NT2/D1 (cell line): ENCODE measurements at regions not wholly inside any gene's neighbourhood (a gene's known extent, or its start where the extent isn't known, plus 50 kb on each side); places are given as distances from the start of the nearest gene placed in this dataset.

Experiments
- DNase-seq: peaks from one replicate; pipeline ENCODE4 v3.0.0-alpha.2; 2011; ENCODE audit warnings: low read depth, low spot score
- H3K27me3 ChIP-seq: 2 replicates; pipeline ENCODE4 v1.6.0; 2011; ENCODE audit warnings: mild to moderate bottlenecking; ENCODE audit not compliant: insufficient read length, insufficient read depth
- H3K36me3 ChIP-seq: 2 replicates; pipeline ENCODE4 v1.6.1; 2011; ENCODE audit warnings: mild to moderate bottlenecking, low read length, mixed read lengths; ENCODE audit not compliant: insufficient read depth, insufficient read length
- H3K4me1 ChIP-seq: 2 replicates; pipeline ENCODE4 v1.5.1; 2011; ENCODE audit not compliant: insufficient read depth, insufficient read length
- H3K4me3 ChIP-seq: 2 replicates; pipeline ENCODE4 v1.5.1; 2011; ENCODE audit warnings: low read depth; ENCODE audit not compliant: insufficient read length
- H3K9ac ChIP-seq: 2 replicates; pipeline ENCODE4 v1.6.0; 2011; ENCODE audit warnings: low read depth; ENCODE audit not compliant: insufficient read length
- H3K9me3 ChIP-seq: 2 replicates; pipeline ENCODE4 v1.5.1; 2011; ENCODE audit warnings: mild to moderate bottlenecking, low read length; ENCODE audit not compliant: insufficient read depth
- SUZ12 ChIP-seq: IDR thresholded peaks from 2 replicates; pipeline ENCODE4 v1.6.1; 2011; ENCODE audit not compliant: insufficient read length, insufficient read depth; ENCODE audit errors: extremely low read depth
- YY1 ChIP-seq: IDR thresholded peaks from 2 replicates; pipeline ENCODE4 v1.6.1; 2011; ENCODE audit not compliant: insufficient read length, insufficient read depth
- ZNF274 ChIP-seq: IDR thresholded peaks from 2 replicates; pipeline ENCODE4 v1.6.1; 2011; ENCODE audit warnings: mild to moderate bottlenecking, low read depth, low read length

DNA sequence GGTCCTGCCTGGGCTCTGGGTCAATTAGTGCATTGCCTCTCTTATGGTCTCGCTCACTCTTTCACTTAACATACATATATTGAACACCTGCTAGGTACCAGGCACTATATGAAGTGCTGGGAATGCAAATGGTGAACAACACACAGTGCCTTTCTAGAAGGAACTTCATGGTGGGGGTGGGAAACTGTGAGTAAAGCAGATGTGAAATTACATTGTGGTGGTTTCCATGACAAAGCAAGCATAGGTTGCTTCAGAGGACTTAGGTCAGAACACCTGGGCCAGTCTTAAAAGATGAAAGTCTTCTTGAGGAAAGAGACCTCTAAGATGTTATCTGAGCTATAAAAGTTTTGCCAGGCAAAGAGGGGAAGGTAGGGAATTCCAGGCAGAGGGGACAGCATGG is 231.3 kb downstream of the BUD13 start:
- TF ChIP-seq ZNF274: no peak
- TF ChIP-seq YY1: no peak
- no peak for TF ChIP-seq SUZ12
- DNase-seq: no peak
- Histone ChIP-seq H3K4me3 (no peak overlapping the region), H3K36me3 (no peaks in the 10 kb centered on the region), H3K27me3 (peaks cover 36% of the 10 kb centered on the region), H3K9me3 (no peaks in the 10 kb centered on the region; the same call in 1 of the 2 replicates), H3K4me1 (no peaks in the 10 kb centered on the region), H3K9ac (no peak overlapping the region)

DNA sequence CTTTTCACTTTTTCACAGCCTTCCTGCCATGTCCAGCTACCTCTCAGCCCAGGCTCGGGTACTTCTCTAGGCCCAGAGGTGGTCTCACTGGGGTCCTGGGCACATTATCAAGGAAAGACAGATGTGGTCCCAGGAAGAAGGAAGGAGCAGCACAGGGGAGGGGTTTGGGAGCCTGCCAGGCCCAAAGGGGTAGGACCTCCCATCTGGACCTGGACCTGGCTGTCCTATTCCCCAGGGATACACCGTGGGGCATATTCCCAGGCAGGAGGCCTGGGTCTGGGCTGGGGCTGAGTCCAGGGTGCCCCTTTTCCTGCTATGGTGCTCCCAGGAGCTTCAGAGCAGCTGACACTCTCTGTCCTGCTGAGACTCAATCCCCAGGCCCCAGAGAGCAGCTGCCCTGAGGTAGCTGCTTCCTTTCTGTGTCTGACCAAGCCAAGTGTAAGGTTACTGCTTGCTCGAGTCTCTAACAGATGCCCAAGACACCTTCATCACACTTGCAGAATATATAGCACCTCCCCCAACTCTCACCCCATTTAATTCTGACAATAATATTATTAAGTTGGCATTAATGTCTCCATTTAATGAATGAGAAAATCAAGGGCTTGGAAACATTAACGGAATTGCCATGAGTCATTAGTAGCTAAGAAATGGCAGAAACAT is 232.0 kb downstream of the BUD13 start:
- no peaks in the 10 kb centered on the region; the same call in 1 of the 2 replicates for H3K9me3 ChIP-seq
- no peaks in the 10 kb centered on the region for H3K36me3 ChIP-seq
- H3K4me1 ChIP-seq: no peaks in the 10 kb centered on the region
- H3K4me3 ChIP-seq: no peak overlapping the region
- TF ChIP-seq SUZ12: no peak
- H3K27me3 ChIP-seq: peaks cover 36% of the 10 kb centered on the region
- no peak overlapping the region for H3K9ac ChIP-seq
- no peak for DNase-seq

DNA sequence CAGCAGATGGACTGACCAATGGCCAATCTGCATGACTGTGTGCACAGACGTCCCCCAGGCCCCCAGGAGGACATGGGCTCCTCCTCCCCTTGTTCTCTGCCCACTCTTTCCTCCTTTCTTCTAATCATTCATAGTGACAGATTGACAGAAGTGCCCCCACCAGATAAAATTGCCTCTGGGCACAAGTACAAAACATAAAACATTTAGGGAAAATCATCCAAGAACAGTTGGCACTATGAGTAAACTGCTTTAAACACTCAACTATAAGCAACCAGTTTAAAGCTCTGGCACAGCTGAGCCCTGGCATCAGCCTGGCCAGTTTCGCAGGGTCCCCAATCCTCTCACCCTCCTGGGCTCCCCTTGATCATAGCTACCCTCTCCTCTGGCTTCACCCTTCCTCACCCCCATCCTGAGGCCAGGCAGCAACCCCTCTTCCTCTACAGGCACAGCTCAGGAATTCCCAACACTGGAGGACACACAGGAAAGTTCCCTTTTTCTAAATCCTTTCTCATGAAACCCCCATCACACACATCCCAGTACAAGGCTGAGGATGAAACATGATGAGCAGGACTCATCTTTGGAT is 232.9 kb downstream of the BUD13 start:
- peaks cover 34% of the 10 kb centered on the region for H3K27me3 ChIP-seq
- H3K4me1 ChIP-seq: no peaks in the 10 kb centered on the region
- H3K36me3 ChIP-seq: no peaks in the 10 kb centered on the region
- no peak overlapping the region for H3K9ac ChIP-seq
- H3K9me3 ChIP-seq: no peaks in the 10 kb centered on the region; the same call in 1 of the 2 replicates
- no peak for TF ChIP-seq YY1
- no peak for TF ChIP-seq SUZ12
- TF ChIP-seq ZNF274: no peak
- no peak for DNase-seq
- no peak overlapping the region for H3K4me3 ChIP-seq

DNA sequence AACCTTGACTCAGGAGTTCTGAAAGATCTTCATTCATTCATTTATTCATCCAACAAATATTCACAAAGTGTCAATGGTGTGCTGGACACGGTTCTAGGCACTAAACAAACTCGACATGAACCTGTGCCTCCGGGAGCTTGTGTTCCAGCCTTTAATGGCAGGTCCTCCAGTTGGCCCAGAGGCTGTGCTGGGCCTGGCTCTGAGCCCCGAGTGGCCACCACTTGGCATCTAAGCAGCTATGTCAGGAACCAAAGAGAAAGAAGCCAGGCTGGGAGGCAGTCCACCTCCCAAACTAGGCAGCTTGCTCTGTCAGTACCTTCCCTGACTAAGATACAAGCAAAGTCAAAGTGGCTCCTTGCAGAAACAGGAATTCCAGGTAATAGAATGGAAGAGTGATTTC is 233.6 kb downstream of the BUD13 start:
- Histone ChIP-seq H3K4me1 (no peaks in the 10 kb centered on the region), H3K4me3 (no peak overlapping the region), H3K9ac (no peak overlapping the region), H3K9me3 (no peaks in the 10 kb centered on the region; the same call in 1 of the 2 replicates), H3K36me3 (no peaks in the 10 kb centered on the region), H3K27me3 (peaks cover 28% of the 10 kb centered on the region)
- TF ChIP-seq ZNF274 (no peak), YY1 (no peak), SUZ12 (no peak)
- DNase-seq: no peak

DNA sequence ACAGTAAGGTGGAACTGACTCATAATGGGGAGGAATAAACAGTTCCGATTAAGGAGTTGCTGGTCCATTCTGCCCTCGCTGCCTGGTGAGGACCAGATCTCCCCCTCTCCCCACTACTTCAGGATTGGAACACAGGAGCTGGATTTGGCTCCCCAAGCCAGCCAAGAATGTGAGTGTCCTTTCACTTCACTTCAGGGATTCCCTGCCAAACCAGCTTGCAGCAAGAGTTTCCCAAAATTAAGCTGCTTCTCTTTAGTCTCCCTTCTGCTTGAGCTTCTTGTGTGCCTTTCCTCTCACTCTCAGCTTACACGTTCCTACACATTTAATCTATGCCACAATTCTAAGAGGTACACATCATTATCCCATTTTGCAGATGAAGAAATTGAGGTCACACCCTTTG is 234.1 kb downstream of the BUD13 start:
- Histone ChIP-seq H3K36me3 (no peaks in the 10 kb centered on the region), H3K9me3 (no peaks in the 10 kb centered on the region; the same call in 1 of the 2 replicates), H3K4me1 (no peaks in the 10 kb centered on the region), H3K9ac (no peak overlapping the region), H3K27me3 (peaks cover 27% of the 10 kb centered on the region), H3K4me3 (no peak overlapping the region)
- no peak for DNase-seq
- no peak for TF ChIP-seq ZNF274
- TF ChIP-seq SUZ12: no peak
- TF ChIP-seq YY1: no peak

DNA sequence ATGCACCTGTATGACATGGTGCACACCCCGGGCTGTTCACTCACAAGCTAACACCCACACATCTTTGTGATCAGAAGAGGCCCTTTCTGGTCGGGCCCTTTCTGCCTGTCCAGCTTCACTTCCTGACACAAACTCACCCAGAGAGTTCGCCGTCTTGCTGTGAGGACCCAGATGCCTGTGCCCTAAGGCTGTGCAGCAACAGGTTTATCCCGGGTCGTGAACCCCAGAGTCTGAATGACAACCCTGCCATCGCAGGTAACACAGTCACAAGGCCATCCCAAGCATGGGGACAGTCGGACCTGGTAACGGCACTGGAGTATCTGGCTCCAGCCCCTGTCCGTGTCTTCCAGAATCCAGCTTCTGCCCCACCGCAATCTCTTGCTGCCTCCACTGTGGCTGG is 235.1 kb downstream of the BUD13 start:
- H3K4me3 ChIP-seq: no peak overlapping the region
- H3K9me3 ChIP-seq: no peaks in the 10 kb centered on the region; the same call in 1 of the 2 replicates
- DNase-seq: no peak
- peaks cover 20% of the 10 kb centered on the region for H3K27me3 ChIP-seq
- peaks cover 3% of the 10 kb centered on the region for H3K4me1 ChIP-seq
- no peaks in the 10 kb centered on the region for H3K36me3 ChIP-seq
- TF ChIP-seq ZNF274 (no peak), YY1 (no peak), SUZ12 (no peak)
- H3K9ac ChIP-seq: no peak overlapping the region

DNA sequence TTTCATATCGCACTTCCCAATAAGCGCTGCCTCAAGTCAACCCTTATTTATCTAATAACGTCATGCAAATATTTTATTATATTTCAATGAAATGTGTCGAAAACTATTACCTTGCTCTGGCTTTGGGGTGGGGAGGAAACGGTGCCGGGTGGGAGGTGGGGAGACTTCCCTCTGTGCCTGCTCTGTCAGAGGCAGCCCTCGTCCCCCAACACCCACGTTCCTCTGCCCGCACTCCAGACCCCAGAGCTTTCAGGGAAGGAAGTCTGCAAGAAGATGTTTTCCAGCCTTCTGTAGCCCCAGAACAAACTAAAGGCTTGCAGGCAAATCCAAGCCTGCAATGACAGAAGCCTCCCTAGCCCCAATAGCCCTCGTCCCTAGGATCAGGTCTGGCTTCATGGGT is 235.7 kb downstream of the BUD13 start:
- H3K4me3 ChIP-seq: no peak overlapping the region
- peaks cover 3% of the 10 kb centered on the region for H3K4me1 ChIP-seq
- no peak for DNase-seq
- no peaks in the 10 kb centered on the region for H3K36me3 ChIP-seq
- TF ChIP-seq YY1 (no peak), ZNF274 (no peak), SUZ12 (no peak)
- no peak overlapping the region for H3K9ac ChIP-seq
- H3K27me3 ChIP-seq: peaks cover 21% of the 10 kb centered on the region
- no peaks in the 10 kb centered on the region; the same call in 1 of the 2 replicates for H3K9me3 ChIP-seq
